ENCODE measurements at regions not wholly inside any gene's neighbourhood (a gene's known extent, or its start where the extent isn't known, plus 50 kb on each side); places are given as distances from the start of the nearest gene placed in this dataset.

- DNase-seq (ENCODE audit: low spot score), result peak; percentile 77
Observed at GRCh38 chr7:17130281-17131059, 168.0 kb upstream of the AHR start.

GRCh38 chr7:17131060-17131345 is 167.4 kb upstream of the AHR start:
- no peak for DNase-seq (ENCODE audit: low spot score)

GRCh38 chr7:17131983-17132655 is 166.3 kb upstream of the AHR start:
- no peak for DNase-seq (ENCODE audit: low spot score)

GRCh38 chr7:17132726-17133125 is 165.7 kb upstream of the AHR start:
- DNase-seq (ENCODE audit: low spot score), result no peak

- DNase-seq (ENCODE audit: low spot score), result no peak
Observed at GRCh38 chr7:17133977-17134376, 164.5 kb upstream of the AHR start.

- no peak for DNase-seq (ENCODE audit: low spot score)
Observed at GRCh38 chr7:17134786-17135185, 163.7 kb upstream of the AHR start.

- no peak for DNase-seq (ENCODE audit: low spot score)
Observed at GRCh38 chr7:17136126-17136525, 162.3 kb upstream of the AHR start.

- no peak for DNase-seq (ENCODE audit: low spot score)
Observed at GRCh38 chr7:17139081-17139480, 159.4 kb upstream of the AHR start.

- DNase-seq (ENCODE audit: low spot score), result no peak
Observed at GRCh38 chr7:17140406-17140805, 158.0 kb upstream of the AHR start.

- no peak for DNase-seq (ENCODE audit: low spot score)
Observed at GRCh38 chr7:17142831-17143541, 155.5 kb upstream of the AHR start.

- peak; percentile 63 for DNase-seq (ENCODE audit: low spot score)
Observed at GRCh38 chr7:17144322-17144721, 154.1 kb upstream of the AHR start.

GRCh38 chr7:17146621-17147020 is 151.8 kb upstream of the AHR start:
- no peak for DNase-seq (ENCODE audit: low spot score)

GRCh38 chr7:17147409-17147808 is 151.0 kb upstream of the AHR start:
- DNase-seq (ENCODE audit: low spot score), result peak; percentile 45

GRCh38 chr7:17150018-17150417 is 148.4 kb upstream of the AHR start:
- DNase-seq (ENCODE audit: low spot score), result no peak

GRCh38 chr7:17152721-17153120 is 145.7 kb upstream of the AHR start:
- DNase-seq (ENCODE audit: low spot score), result no peak

GRCh38 chr7:17153536-17153935 is 144.9 kb upstream of the AHR start:
- no peak for DNase-seq (ENCODE audit: low spot score)

GRCh38 chr7:17155529-17155928 is 142.9 kb upstream of the AHR start:
- no peak for DNase-seq (ENCODE audit: low spot score)

GRCh38 chr7:17158261-17158660 is 140.2 kb upstream of the AHR start:
- no peak for DNase-seq (ENCODE audit: low spot score)

- DNase-seq (ENCODE audit: low spot score), result no peak
Observed at GRCh38 chr7:17159500-17160037, 138.9 kb upstream of the AHR start.

- DNase-seq (ENCODE audit: low spot score), result no peak
Observed at GRCh38 chr7:17166824-17167379, 131.6 kb upstream of the AHR start.

- DNase-seq (ENCODE audit: low spot score), result no peak
Observed at GRCh38 chr7:17168416-17168815, 130.0 kb upstream of the AHR start.

- no peak for DNase-seq (ENCODE audit: low spot score)
Observed at GRCh38 chr7:17171427-17171826, 127.0 kb upstream of the AHR start.

Measured in AG20443 (cell line).